Lower leg skin (tissue), 3 donors: ENCODE measurements at regions not wholly inside any gene's neighbourhood (a gene's known extent, or its start where the extent isn't known, plus 50 kb on each side); places are given as distances from the start of the nearest gene placed in this dataset.

Experiments
- POLR2A ChIP-seq, 2 donors: fragments of 450-650 bp; IDR thresholded peaks; one replicate each; pipeline ENCODE4 v1.6.1; 2016 to 2017; ENCODE audit warnings: antibody characterized with exemption in 2 of 2, mild to moderate bottlenecking in 1 of 2, moderate library complexity in 1 of 2
- TF ChIP-seq, protein P1 (sequence below), 3 donors: fragments of 450-650 bp; IDR thresholded peaks; one replicate each; pipeline ENCODE4 v1.5.1; 2016; ENCODE audit warnings: antibody characterized with exemption in 3 of 3, mild to moderate bottlenecking in 3 of 3, moderate library complexity in 2 of 3

DNA sequence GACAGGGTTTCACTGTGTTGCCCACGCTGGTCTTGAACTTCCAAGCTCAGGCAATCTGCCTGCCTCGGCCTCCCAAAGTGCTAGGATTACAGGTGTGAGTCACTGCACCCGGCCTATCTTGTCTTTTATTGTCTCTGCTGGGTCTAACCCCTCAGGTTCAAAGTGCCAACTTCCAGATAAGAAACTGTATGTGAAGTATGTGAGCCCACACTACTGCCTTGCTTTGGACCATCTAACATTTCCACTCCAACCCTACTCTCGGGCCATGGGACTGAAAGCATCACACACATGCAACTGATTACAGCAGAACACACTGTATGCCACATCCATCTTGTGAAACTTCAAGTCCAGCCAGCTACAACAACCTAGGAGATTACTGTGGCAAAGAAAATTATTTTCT is 256.1 kb upstream of the VEPH1 start:
- TF ChIP-seq, protein P1, sequence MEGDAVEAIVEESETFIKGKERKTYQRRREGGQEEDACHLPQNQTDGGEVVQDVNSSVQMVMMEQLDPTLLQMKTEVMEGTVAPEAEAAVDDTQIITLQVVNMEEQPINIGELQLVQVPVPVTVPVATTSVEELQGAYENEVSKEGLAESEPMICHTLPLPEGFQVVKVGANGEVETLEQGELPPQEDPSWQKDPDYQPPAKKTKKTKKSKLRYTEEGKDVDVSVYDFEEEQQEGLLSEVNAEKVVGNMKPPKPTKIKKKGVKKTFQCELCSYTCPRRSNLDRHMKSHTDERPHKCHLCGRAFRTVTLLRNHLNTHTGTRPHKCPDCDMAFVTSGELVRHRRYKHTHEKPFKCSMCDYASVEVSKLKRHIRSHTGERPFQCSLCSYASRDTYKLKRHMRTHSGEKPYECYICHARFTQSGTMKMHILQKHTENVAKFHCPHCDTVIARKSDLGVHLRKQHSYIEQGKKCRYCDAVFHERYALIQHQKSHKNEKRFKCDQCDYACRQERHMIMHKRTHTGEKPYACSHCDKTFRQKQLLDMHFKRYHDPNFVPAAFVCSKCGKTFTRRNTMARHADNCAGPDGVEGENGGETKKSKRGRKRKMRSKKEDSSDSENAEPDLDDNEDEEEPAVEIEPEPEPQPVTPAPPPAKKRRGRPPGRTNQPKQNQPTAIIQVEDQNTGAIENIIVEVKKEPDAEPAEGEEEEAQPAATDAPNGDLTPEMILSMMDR (IDR thresholded peaks at IDR 0.05): no peak
- TF ChIP-seq POLR2A (IDR thresholded peaks at IDR 0.05): no peak
